ENCODE measurements at regions not wholly inside any gene's neighbourhood (a gene's known extent, or its start where the extent isn't known, plus 50 kb on each side); places are given as distances from the start of the nearest gene placed in this dataset.

DNA sequence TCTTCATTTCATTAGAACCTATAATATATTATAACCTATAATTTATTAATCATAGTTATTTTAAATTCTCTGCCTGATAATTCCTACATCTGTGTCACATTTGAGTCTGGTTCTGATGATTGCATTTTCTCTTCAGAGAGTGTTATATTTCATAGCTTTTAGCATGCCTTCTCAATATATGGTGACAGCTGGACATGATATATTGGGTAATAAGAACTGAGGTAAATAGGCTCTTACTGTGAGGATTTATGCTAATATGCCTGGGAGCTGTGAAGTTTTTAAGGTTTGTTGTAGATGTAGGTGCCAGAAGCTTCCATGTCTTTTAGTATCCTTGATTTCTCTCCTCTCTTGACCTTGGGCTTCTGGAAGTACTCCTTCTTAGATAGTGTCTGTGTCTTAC is 325.9 kb upstream of the SEMA3D start:
- peaks cover 9% of the 10 kb centered on the region for H3K4me1 Mint-ChIP-seq (ENCODE audit: low read depth)
- DNase-seq (ENCODE audit: low spot score, unreplicated experiment) = no peak
- H3K27me3 Mint-ChIP-seq = no peaks in the 10 kb centered on the region
- no peak overlapping the region for H3K4me3 Mint-ChIP-seq (ENCODE audit: low read depth)
- H3K9me3 Mint-ChIP-seq (ENCODE audit: low read depth) = peaks cover 7% of the 10 kb centered on the region
- H3K36me3 Mint-ChIP-seq (ENCODE audit: insufficient read depth) = peaks cover 2% of the 10 kb centered on the region
- TF ChIP-seq, protein P1, sequence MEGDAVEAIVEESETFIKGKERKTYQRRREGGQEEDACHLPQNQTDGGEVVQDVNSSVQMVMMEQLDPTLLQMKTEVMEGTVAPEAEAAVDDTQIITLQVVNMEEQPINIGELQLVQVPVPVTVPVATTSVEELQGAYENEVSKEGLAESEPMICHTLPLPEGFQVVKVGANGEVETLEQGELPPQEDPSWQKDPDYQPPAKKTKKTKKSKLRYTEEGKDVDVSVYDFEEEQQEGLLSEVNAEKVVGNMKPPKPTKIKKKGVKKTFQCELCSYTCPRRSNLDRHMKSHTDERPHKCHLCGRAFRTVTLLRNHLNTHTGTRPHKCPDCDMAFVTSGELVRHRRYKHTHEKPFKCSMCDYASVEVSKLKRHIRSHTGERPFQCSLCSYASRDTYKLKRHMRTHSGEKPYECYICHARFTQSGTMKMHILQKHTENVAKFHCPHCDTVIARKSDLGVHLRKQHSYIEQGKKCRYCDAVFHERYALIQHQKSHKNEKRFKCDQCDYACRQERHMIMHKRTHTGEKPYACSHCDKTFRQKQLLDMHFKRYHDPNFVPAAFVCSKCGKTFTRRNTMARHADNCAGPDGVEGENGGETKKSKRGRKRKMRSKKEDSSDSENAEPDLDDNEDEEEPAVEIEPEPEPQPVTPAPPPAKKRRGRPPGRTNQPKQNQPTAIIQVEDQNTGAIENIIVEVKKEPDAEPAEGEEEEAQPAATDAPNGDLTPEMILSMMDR (IDR thresholded peaks at IDR 0.05; ENCODE audit: unreplicated experiment) = no peak
- H3K27ac Mint-ChIP-seq = no peak overlapping the region

DNA sequence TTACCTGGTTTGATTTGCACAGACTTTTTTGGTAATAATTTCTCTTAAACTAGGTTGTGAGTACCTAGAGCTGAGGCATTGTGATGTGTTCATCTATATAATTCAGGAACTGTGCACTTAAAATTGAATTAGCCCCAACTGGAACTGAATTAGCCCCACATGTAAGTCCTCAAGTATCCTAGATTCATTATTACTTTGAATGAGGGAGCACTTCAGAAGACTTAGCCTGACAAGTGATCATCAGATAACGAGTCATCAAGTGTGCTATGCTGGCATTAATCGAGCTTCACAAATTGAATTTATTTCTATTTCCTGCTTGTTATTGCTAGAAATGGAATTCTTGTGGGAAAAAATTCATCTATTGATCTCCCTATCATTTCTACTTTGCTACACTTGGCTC is 323.4 kb upstream of the SEMA3D start:
- no peak overlapping the region for H3K4me3 Mint-ChIP-seq (ENCODE audit: low read depth)
- H3K36me3 Mint-ChIP-seq (ENCODE audit: insufficient read depth) = peaks cover 2% of the 10 kb centered on the region
- no peaks in the 10 kb centered on the region for H3K27me3 Mint-ChIP-seq
- DNase-seq (ENCODE audit: low spot score, unreplicated experiment) = no peak
- peaks cover 9% of the 10 kb centered on the region for H3K4me1 Mint-ChIP-seq (ENCODE audit: low read depth)
- TF ChIP-seq, protein P1 (IDR thresholded peaks at IDR 0.05; ENCODE audit: unreplicated experiment) = no peak
- peaks cover 11% of the 10 kb centered on the region for H3K9me3 Mint-ChIP-seq (ENCODE audit: low read depth)
- no peak overlapping the region for H3K27ac Mint-ChIP-seq

DNA sequence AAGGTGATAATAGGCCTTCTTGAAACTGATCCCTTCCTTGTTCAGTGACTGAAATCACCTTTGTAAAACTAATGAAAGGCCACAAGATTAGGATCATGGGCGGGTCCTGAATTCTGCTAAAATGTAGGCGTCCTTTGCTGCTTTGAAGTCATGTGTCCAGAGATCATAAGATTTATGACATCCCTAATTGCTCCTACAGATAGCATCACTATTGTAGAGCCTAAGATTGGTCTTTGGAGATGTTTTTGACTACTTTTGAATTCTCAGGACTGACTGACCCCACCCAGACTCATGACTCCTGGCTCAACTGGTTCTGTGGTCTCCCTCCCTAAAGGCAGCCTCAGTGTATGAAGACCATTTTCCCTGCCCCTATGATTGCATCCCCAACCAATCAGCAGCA is 322.6 kb upstream of the SEMA3D start:
- Mint-ChIP-seq H3K27me3 (no peaks in the 10 kb centered on the region), H3K4me1 (ENCODE audit: low read depth) (peaks cover 2% of the 10 kb centered on the region), H3K4me3 (ENCODE audit: low read depth) (no peak overlapping the region), H3K36me3 (ENCODE audit: insufficient read depth) (peaks cover 2% of the 10 kb centered on the region), H3K9me3 (ENCODE audit: low read depth) (peaks cover 13% of the 10 kb centered on the region), H3K27ac (no peak overlapping the region)
- DNase-seq (ENCODE audit: low spot score, unreplicated experiment) = no peak
- TF ChIP-seq, protein P1 (IDR thresholded peaks at IDR 0.05; ENCODE audit: unreplicated experiment) = no peak

DNA sequence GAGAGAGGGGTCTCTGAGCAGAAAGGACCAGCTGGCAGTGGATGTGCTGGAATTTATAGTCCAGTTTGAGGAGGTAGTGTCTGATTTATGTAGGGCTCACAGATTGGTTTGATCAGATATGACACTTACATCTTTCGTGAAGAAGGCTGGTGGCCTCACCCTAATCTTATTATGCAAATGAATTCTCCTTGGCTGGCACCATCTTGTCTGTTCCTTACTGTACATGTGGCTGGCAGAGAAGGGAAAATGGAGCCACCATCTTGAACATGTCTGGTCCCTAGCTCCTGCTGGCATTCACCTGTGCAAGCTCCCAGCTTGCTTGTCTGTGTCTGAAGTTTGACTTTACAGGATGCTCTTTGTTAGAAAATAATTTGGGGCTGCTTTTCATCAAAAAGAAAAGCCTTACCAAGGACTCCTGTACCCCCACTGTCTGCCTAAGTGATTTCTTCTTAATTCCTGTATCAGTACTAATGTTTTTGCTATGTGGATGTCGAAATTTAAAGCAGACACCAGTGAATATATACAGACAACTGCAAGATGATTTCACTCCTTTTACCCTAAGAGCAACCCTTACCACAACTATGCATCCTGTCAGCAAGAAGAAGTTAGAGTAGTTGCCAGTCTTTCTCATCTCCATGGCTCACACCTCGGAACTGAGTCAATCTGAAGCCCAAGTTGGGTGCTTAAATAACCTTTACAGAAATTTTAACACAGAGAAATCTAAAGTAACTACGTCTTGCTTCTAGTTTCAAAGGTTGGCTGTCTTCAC is 322.0 kb upstream of the SEMA3D start:
- Mint-ChIP-seq H3K4me3 (ENCODE audit: low read depth) (no peak overlapping the region), H3K27me3 (no peaks in the 10 kb centered on the region), H3K36me3 (ENCODE audit: insufficient read depth) (no peaks in the 10 kb centered on the region), H3K9me3 (ENCODE audit: low read depth) (peaks cover 14% of the 10 kb centered on the region), H3K4me1 (ENCODE audit: low read depth) (no peaks in the 10 kb centered on the region), H3K27ac (no peak overlapping the region)
- no peak for DNase-seq (ENCODE audit: low spot score, unreplicated experiment)
- TF ChIP-seq, protein P1 (IDR thresholded peaks at IDR 0.05; ENCODE audit: unreplicated experiment) = no peak

DNA sequence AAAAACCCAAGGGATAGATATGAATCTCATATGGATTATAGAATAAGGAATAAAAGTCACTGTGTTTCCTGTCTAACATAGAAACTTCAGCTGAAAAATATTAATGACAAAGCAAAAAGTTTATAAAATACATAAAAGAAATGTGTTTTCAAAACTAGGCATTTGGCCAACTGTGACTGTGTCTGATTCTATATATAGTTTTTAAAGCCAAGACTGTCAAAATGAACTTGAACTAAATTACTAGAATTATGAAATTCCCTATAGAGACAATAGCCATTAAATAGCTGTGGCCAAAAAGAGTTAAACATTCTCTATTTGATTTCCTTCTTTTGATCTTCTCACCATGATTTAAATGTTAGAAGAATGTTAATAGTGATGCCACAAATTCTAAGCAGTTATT is 311.2 kb upstream of the SEMA3D start:
- Mint-ChIP-seq H3K4me1 (ENCODE audit: low read depth) (no peaks in the 10 kb centered on the region), H3K27ac (no peak overlapping the region)

More for the DNA sequence above, 311.2 kb upstream of the SEMA3D start:
- Mint-ChIP-seq H3K27me3 (no peaks in the 10 kb centered on the region), H3K9me3 (ENCODE audit: low read depth) (peaks cover 9% of the 10 kb centered on the region), H3K4me3 (ENCODE audit: low read depth) (no peak overlapping the region), H3K36me3 (ENCODE audit: insufficient read depth) (no peaks in the 10 kb centered on the region)
- no peak for DNase-seq (ENCODE audit: low spot score, unreplicated experiment)
- TF ChIP-seq, protein P1 (IDR thresholded peaks at IDR 0.05; ENCODE audit: unreplicated experiment) = no peak
